ENCODE measurements at regions not wholly inside any gene's neighbourhood (a gene's known extent, or its start where the extent isn't known, plus 50 kb on each side); places are given as distances from the start of the nearest gene placed in this dataset.

DNA sequence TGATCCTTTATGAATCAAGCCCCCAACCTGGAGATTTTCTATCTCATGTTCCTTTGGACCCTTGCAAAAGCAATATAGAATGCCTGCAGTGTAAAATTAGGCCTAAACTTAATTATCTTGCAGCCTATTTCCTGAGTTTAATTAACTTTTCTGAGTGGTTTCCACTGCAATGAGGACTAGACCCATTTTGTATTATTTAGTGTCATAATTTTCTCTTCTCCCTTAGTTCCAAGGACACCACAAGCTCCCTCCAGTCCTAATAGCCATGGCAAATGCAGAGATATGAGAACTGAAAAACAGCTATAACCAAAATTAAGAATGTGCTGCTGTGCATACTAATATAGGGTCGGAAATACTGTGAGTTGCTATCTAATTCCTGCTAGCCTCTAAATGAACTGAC, 90.9 kb upstream of the GRAMD2B start:
- Histone ChIP-seq H3K4me1 (no peaks in the 10 kb centered on the region), H3K36me3 (no peaks in the 10 kb centered on the region), H3K27me3 (no peaks in the 10 kb centered on the region), H3K27ac (replicated peaks in 1 of 4) (no peak overlapping the region), H3K4me3 (no peak overlapping the region), H3K9me3 (no peaks in the 10 kb centered on the region)
- WGBS, result 88% methylated on average over 1 of the region's 1 CpG
- intact Hi-C loops (cut with DNase I), result no loop called here
- TF ChIP-seq EP300 (IDR thresholded peaks at IDR 0.05) (no peak), POLR2A (IDR thresholded peaks at IDR 0.05; ENCODE audit: low read depth) (no peak), POLR2AphosphoS5 (IDR thresholded peaks at IDR 0.05) (no peak)
- TF ChIP-seq, protein P1, sequence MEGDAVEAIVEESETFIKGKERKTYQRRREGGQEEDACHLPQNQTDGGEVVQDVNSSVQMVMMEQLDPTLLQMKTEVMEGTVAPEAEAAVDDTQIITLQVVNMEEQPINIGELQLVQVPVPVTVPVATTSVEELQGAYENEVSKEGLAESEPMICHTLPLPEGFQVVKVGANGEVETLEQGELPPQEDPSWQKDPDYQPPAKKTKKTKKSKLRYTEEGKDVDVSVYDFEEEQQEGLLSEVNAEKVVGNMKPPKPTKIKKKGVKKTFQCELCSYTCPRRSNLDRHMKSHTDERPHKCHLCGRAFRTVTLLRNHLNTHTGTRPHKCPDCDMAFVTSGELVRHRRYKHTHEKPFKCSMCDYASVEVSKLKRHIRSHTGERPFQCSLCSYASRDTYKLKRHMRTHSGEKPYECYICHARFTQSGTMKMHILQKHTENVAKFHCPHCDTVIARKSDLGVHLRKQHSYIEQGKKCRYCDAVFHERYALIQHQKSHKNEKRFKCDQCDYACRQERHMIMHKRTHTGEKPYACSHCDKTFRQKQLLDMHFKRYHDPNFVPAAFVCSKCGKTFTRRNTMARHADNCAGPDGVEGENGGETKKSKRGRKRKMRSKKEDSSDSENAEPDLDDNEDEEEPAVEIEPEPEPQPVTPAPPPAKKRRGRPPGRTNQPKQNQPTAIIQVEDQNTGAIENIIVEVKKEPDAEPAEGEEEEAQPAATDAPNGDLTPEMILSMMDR (IDR thresholded peaks at IDR 0.05), result no peak
- DNase-seq (ENCODE audit: extremely low spot score), result no peak

DNA sequence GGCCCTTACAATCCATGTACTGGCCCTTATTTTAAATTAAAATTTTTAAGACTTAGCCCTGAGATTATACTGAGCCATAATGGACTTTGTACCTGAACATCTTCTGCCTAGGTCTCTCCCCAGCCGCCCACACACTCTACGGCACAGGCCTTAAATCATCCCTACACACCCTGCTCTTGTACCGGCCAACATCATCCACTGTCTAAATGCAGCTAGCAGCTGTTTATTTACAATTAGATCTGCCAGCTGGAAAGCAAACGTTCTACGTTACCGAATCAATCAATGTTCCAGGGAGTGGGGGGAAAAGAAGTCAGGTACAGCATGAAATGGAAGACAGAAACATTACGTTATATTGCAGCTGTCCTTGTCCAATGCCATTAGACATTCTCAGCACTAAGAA, 88.4 kb upstream of the GRAMD2B start:
- H3K36me3 ChIP-seq, result no peaks in the 10 kb centered on the region
- no peak overlapping the region for H3K4me3 ChIP-seq
- H3K4me1 ChIP-seq, result no peaks in the 10 kb centered on the region
- no peaks in the 10 kb centered on the region for H3K9me3 ChIP-seq
- H3K27me3 ChIP-seq, result no peaks in the 10 kb centered on the region
- no peak overlapping the region for H3K27ac ChIP-seq (replicated peaks in 1 of 4)
- WGBS, result 53% methylated on average over 7 of the region's 7 CpGs
- TF ChIP-seq EP300 (IDR thresholded peaks at IDR 0.05), result no peak
- no peak for TF ChIP-seq POLR2A (IDR thresholded peaks at IDR 0.05; ENCODE audit: low read depth)
- no peak for TF ChIP-seq POLR2AphosphoS5 (IDR thresholded peaks at IDR 0.05)
- TF ChIP-seq, protein P1 (IDR thresholded peaks at IDR 0.05), result no peak
- DNase-seq (ENCODE audit: extremely low spot score), result no peak
- intact Hi-C loops (cut with DNase I), result no loop called here

DNA sequence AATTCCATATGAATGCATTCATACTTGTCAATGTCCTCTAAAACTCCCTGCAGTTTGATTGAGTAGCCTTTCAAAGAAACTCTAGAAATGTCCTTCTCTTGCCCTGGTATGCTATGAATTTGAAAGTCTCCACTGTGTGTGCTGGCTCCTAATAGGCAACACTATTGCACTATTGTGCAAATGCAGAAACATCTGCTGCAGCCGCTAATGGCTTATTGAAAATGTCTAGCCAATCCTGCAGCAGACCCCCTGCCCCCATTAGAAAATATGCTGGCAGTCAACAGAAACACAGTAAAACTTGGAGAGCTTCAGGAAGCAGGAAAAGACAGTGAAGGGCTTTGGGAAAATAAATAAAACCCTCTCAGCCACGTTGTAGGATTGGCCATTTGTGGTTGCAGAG, 87.3 kb upstream of the GRAMD2B start:
- Histone ChIP-seq H3K9me3 (no peaks in the 10 kb centered on the region), H3K36me3 (no peaks in the 10 kb centered on the region), H3K4me3 (no peak overlapping the region), H3K27ac (replicated peaks in 1 of 4) (no peak overlapping the region), H3K27me3 (no peaks in the 10 kb centered on the region), H3K4me1 (no peaks in the 10 kb centered on the region)
- WGBS, result 12% methylated on average over 1 of the region's 2 CpGs
- no peak for DNase-seq (ENCODE audit: extremely low spot score)
- TF ChIP-seq EP300 (IDR thresholded peaks at IDR 0.05) (no peak), POLR2AphosphoS5 (IDR thresholded peaks at IDR 0.05) (no peak), POLR2A (IDR thresholded peaks at IDR 0.05; ENCODE audit: low read depth) (no peak)
- TF ChIP-seq, protein P1 (IDR thresholded peaks at IDR 0.05), result no peak
- intact Hi-C loops (cut with DNase I), result no loop called here

DNA sequence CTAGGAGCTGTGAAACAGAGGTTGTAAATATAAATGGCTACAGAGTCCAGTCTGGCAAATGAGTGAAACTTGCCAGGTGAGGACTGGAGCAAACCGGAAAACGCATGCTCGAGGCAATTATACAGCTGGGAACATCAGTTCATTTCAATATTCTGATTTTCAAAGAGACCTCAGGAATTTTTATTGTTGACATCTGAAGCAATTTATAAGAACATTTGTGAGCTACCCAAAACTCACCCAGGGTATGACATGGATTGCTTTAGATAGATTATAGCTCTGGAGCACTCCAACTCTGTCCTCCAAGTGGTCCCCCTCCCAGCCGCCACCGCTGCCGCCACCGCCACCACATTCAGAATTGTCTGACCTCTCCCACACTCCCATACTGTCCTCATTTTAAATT, 84.6 kb upstream of the GRAMD2B start:
- H3K4me3 ChIP-seq, result no peak overlapping the region
- H3K9me3 ChIP-seq, result no peaks in the 10 kb centered on the region
- no peak overlapping the region for H3K27ac ChIP-seq (replicated peaks in 1 of 4)
- no peaks in the 10 kb centered on the region for H3K27me3 ChIP-seq
- intact Hi-C loops (cut with DNase I), result loop anchor here (2.0 kb wide), 2 partner anchors 200 to 262 kb away; partner anchors contain the start of gene PHAX
- H3K36me3 ChIP-seq, result no peaks in the 10 kb centered on the region
- WGBS, result 91% methylated on average over 7 of the region's 7 CpGs
- no peak for DNase-seq (ENCODE audit: extremely low spot score)
- TF ChIP-seq EP300 (IDR thresholded peaks at IDR 0.05), result no peak
- no peak for TF ChIP-seq POLR2A (IDR thresholded peaks at IDR 0.05; ENCODE audit: low read depth)
- TF ChIP-seq POLR2AphosphoS5 (IDR thresholded peaks at IDR 0.05), result no peak
- TF ChIP-seq, protein P1 (IDR thresholded peaks at IDR 0.05), result no peak
- H3K4me1 ChIP-seq, result no peaks in the 10 kb centered on the region

DNA sequence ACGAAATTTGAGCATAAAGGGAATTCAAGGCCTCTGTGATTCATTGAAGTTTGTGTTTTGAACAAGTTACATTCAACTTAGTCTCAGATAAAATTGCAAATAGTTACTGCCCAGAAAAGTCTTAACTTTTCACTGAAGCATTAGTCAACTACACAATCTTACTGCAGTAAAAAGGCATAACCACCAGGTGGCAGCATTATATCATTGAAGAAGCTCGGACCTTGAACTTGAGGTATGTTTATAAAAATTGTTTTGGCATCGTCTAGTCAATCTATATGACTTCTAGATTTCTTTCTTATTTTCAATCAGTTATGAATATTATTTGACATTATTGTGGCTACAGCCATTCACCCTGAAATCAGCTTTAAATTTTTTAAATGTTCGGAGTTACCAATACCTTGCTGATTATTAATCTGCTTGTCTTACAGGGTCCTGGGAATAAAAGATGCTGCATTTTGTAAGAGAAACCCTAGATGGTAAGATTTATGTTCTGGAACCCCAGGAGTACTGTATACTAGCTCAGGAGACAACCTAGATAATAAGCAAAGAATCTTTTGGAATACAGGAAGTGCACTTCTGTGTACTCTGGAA, 83.9 kb upstream of the GRAMD2B start:
- 28% methylated on average over 4 of the region's 4 CpGs for WGBS
- Histone ChIP-seq H3K9me3 (no peaks in the 10 kb centered on the region), H3K27ac (replicated peaks in 1 of 4) (no peak overlapping the region), H3K4me1 (no peaks in the 10 kb centered on the region), H3K27me3 (no peaks in the 10 kb centered on the region), H3K4me3 (no peak overlapping the region), H3K36me3 (no peaks in the 10 kb centered on the region)
- intact Hi-C loops (cut with DNase I), result loop anchor here (2.0 kb wide), 2 partner anchors 199 to 261 kb away; partner anchors contain the start of gene PHAX
- no peak for TF ChIP-seq POLR2A (IDR thresholded peaks at IDR 0.05; ENCODE audit: low read depth)
- no peak for TF ChIP-seq POLR2AphosphoS5 (IDR thresholded peaks at IDR 0.05)
- TF ChIP-seq, protein P1 (IDR thresholded peaks at IDR 0.05), result peak; percentile 78 to 93 (median 91)
- TF ChIP-seq EP300 (IDR thresholded peaks at IDR 0.05), result no peak
- no peak for DNase-seq (ENCODE audit: extremely low spot score)

Data from esophagus muscularis mucosa (tissue), 4 donors.